IMR-90 (cell line): ENCODE measurements at regions not wholly inside any gene's neighbourhood (a gene's known extent, or its start where the extent isn't known, plus 50 kb on each side); places are given as distances from the start of the nearest gene placed in this dataset.

Experiments used
- MAFK ChIP-seq: IDR thresholded peaks from 2 replicates; pipeline ENCODE4 v1.6.1; 2012; ENCODE audit warnings: low read depth, low read length, improper control_type of control experiment
- MAZ ChIP-seq: IDR thresholded peaks from 2 replicates; pipeline ENCODE4 v1.6.1; 2012; ENCODE audit warnings: low read depth, mild to moderate bottlenecking, low read length, improper control_type of control experiment, moderate library complexity, borderline replicate concordance
- MXI1 ChIP-seq: IDR thresholded peaks from 2 replicates; pipeline ENCODE4 v1.6.1; 2012; ENCODE audit warnings: low read depth, mild to moderate bottlenecking, low read length, moderate library complexity, borderline replicate concordance
- POLR2A ChIP-seq: IDR thresholded peaks from 2 replicates; pipeline ENCODE4 v1.6.1; 2012; ENCODE audit warnings: mild to moderate bottlenecking, low read depth, low read length
- RFX5 ChIP-seq: IDR thresholded peaks from 2 replicates; pipeline ENCODE4 v1.8.0; 2012; ENCODE audit warnings: low read depth, mild to moderate bottlenecking, low read length, moderate library complexity
- SMC3 ChIP-seq: fragments of 150-350 bp; IDR thresholded peaks from 2 replicates; pipeline ENCODE4 v1.6.1; 2016; ENCODE audit warnings: low read depth, mild to moderate bottlenecking, antibody characterized with exemption, low read length, moderate library complexity
- TF ChIP-seq, protein P1 (sequence below): conservative IDR thresholded peaks from 2 replicates; pipeline ENCODE4 v1.5.1; 2012; ENCODE audit warnings: mild to moderate bottlenecking, low read depth, low read length, improper control_type of control experiment
- TF ChIP-seq, protein P2 (sequence below): fragments of 150-350 bp; IDR thresholded peaks from 2 replicates; pipeline ENCODE4 v1.6.1; 2017; ENCODE audit warnings: mild to moderate bottlenecking, antibody characterized with exemption, low read length, low read depth

- TF ChIP-seq SMC3 (no peak), MXI1 (no peak), MAFK (no peak), RFX5 (no peak), MAZ (no peak), POLR2A (no peak)
- TF ChIP-seq, protein P1, sequence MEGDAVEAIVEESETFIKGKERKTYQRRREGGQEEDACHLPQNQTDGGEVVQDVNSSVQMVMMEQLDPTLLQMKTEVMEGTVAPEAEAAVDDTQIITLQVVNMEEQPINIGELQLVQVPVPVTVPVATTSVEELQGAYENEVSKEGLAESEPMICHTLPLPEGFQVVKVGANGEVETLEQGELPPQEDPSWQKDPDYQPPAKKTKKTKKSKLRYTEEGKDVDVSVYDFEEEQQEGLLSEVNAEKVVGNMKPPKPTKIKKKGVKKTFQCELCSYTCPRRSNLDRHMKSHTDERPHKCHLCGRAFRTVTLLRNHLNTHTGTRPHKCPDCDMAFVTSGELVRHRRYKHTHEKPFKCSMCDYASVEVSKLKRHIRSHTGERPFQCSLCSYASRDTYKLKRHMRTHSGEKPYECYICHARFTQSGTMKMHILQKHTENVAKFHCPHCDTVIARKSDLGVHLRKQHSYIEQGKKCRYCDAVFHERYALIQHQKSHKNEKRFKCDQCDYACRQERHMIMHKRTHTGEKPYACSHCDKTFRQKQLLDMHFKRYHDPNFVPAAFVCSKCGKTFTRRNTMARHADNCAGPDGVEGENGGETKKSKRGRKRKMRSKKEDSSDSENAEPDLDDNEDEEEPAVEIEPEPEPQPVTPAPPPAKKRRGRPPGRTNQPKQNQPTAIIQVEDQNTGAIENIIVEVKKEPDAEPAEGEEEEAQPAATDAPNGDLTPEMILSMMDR = no peak
- TF ChIP-seq, protein P2, sequence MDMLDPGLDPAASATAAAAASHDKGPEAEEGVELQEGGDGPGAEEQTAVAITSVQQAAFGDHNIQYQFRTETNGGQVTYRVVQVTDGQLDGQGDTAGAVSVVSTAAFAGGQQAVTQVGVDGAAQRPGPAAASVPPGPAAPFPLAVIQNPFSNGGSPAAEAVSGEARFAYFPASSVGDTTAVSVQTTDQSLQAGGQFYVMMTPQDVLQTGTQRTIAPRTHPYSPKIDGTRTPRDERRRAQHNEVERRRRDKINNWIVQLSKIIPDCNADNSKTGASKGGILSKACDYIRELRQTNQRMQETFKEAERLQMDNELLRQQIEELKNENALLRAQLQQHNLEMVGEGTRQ = no peak
Observed at GRCh38 chr2:145156199-145156598, 636.3 kb upstream of the ZEB2 start.
